HG02623 (cell line): ENCODE measurements at regions not wholly inside any gene's neighbourhood (a gene's known extent, or its start where the extent isn't known, plus 50 kb on each side); places are given as distances from the start of the nearest gene placed in this dataset.

ENCODE experiments used
- ATAC-seq: cut with Tn5 transposase; IDR thresholded peaks from one replicate; pipeline ENCODE4 v1.9.1; 2021; ENCODE audit warnings: moderate library complexity; ENCODE audit not compliant: unreplicated experiment

DNA sequence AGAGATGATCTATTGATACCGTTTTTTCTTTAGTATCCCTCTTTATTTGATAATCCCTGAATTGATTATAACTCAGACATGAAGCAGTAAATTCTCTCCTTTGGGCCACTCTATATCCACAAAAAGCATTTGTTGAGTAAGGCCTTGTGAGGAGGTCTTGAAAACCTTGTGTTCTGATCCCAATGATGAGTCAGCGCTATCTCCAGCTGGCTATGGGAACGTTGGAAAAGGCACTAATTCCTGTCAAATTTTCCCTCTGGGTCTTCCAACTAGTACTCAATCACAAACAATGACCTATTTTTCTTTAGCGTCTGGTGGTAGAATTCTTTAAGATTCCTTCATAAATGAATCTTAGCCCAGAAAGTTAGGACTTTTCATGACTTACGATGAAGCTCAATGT lies 168.4 kb upstream of the LRIG3 start:
- no peak for ATAC-seq

- no peak for ATAC-seq
Observed at GRCh38 chr12:59087691-59088090, 167.4 kb upstream of the LRIG3 start.

DNA sequence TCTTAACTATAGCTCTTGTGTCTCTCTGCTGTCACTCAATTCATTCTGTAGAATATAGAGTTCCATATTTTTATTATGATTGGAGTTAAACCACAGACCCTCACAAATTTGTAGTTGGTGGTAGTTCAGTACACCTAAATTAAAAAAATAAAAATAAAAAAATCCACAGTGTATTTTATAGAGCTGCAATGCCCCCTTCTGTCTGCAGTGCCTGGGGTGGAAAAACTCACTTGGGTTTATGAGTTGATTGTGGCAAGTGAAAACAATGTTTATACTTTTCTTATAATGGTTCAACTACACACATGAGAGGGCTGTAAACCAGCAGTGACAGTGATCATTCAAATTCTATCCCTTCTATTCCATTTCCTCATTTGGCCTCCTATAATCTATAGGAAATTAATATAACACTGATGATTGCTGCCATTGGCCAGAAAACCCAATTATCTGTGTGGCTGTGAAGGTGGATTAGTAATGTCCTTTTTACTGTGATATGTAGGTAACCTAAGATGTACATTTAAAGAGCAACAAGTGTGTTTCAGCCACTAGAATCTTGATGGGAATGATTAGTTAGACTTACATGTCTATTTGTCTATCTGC lies 166.9 kb upstream of the LRIG3 start:
- no peak for ATAC-seq

DNA sequence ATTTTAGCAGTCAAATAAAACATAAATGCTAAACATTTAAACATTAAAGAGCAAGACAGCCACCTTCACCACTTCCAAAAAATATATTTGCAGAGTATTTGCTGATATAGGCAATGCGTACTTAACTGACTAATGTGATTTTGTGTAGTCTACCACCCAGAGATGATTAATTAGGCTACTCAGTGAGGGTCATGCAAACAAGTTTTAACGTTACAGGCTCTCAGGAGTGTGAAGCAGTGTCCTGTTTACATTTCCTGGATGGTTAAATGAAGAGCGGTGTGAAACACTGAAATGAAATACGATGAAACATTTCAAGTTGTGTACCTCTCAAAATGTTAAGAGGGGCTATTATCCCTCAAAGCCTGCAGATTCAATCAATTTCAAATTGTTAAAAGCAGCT lies 165.8 kb upstream of the LRIG3 start:
- ATAC-seq = no peak

DNA sequence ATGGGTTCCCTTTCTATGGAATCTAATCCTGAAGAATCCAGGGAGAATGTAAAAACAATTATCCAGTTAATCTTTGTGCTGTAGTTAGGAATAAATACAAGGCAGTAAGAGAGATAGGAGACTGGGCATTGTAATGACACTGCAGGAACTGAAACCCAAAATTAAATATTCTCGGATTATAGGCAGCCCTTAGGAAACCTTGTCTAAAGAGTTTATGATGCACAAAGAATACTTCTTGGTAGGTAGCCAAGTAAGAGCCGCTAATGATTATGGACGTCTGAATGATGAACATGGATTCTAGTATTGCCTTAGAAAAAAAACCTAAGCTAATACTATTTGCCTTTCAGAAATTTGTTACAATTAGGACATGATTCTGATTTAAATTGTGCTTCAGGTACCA lies 165.4 kb upstream of the LRIG3 start:
- no peak for ATAC-seq

- ATAC-seq = no peak
Observed at GRCh38 chr12:59084511-59085375, 164.4 kb upstream of the LRIG3 start.

DNA sequence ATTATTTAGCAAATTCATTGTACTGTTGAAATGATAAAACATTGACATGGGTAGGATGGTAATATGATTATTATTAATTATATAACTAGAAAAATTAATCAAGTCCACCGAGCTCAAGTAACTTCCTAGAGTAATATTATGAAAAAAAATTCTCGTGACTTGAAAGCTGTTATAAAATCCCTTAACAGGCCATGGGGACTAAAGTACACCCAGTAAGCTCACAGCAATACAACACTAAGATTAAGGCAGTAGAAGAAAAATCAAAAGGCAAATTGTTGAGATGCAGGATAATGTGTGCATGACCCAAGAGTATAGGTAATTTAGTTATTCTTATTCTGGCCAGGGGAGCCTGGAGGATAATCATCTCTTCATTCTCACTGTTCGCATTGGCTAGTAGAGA lies 162.6 kb upstream of the LRIG3 start:
- ATAC-seq = no peak

- ATAC-seq = no peak
Observed at GRCh38 chr12:59080101-59080500, 159.8 kb upstream of the LRIG3 start.

DNA sequence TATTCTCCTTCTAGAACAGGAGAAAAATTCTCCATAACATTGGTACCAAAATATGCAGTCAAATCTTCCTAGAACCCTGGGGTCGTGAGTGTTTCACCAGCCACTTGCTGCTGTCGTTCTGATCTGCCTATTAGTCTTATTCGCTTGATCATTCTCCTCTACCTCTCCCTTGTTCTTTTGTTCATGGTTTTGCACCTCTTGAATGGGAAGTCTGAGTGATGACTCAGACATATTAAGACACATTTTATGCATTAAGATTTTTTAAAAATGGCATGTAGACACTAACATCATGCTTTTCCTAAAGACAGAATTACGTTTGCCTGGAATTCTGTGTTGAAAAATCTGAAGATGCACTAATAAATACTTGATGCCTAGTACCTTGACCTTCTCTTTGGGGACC lies 159.2 kb upstream of the LRIG3 start:
- no peak for ATAC-seq

GRCh38 chr12:59079002-59079401 lies 158.7 kb upstream of the LRIG3 start:
- no peak for ATAC-seq

DNA sequence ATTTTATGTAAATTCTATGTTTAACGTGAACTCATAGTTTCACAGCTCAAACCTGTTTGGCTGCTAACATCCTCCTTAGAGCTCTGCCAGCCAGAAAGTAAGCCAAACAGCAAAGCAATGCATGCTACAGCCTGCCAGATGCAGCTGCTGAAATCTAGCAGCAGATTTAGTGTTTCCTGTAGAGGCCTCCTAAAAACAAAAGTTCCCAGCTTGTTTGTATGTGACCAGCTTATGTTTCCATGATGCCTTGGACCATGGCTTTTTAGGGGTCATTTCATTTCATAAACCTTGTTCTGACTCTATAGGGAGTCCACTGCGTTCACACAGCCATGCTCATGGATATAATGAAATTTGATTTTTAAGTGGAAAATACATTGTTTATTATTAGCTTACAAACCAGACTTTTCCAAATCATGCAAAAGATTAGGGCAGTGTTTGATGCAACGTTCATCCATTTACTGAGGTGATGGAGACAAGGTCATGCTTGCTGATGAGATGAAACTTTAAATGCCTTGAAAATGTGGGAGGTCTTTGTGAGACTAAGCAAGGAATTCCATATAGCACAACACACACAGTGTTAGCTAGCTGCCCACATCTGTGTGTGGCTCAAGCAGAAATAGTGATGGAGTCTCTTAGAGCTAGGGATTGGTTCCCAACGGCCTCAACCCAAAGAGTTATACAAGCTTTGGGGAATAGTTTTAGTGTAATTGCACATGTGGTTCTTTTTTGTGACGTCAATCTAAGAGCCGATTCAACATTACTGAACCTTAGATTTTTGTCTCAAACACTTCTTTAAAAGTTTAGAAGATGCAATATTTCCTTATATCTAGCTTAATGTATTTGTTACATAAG lies 157.5 kb upstream of the LRIG3 start:
- no peak for ATAC-seq

GRCh38 chr12:59077153-59077552 lies 156.8 kb upstream of the LRIG3 start:
- ATAC-seq = no peak

- ATAC-seq = no peak
Observed at GRCh38 chr12:59076622-59077021, 156.3 kb upstream of the LRIG3 start.

DNA sequence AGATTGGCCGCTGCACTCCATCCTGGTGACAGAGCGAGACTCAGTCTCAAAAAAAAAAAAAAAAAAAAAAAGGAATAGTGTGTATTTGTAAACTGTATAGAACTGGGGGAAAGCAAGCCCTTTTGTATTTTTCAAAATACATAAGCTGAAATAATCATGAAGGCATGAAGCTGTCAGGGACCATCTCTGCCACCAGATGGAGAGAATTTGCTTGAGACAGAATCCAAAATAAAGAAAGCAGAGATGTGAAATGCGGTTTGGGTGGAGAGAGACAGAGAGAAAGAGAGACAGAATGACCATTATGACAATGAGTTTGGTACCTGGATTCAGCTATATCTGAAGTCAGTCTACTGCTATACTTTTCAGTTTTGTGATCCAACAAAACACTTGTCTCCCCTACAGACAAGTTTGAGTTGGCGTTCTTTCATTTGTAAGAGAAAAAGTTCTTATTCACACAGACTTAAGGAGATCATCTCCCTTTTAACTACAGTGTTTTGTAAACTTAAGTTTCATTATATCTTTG lies 155.7 kb upstream of the LRIG3 start:
- ATAC-seq = no peak

- no peak for ATAC-seq
Observed at GRCh38 chr12:59075141-59075540, 154.8 kb upstream of the LRIG3 start.

DNA sequence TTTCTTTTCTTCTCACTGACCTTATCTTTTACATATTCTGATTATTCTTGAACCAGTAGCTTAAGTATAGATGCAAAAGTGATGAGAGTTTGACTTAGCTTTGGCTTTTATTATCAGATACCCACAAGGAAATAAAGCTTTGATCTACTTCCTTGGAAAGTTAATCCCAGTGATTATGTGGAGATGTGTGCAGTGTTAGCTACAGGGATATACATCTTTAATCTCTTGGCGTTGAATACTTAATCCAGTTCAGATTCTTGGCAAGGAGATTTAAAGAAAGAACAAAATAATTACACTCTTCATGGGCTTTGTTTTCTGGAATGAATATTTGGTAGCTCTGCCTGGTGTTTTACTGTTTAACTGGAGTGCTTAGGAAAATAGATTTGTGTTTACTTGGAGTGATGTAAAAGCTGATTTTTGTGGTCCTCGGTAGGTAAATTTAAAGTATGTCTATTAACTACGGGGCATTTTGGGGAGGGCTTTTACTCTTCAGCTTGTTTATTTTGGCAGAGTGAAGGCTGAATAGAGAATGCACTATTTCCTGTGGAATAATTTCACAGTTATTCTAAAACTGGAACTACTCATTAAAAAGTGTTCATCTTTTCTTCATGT lies 150.1 kb upstream of the LRIG3 start:
- no peak for ATAC-seq

DNA sequence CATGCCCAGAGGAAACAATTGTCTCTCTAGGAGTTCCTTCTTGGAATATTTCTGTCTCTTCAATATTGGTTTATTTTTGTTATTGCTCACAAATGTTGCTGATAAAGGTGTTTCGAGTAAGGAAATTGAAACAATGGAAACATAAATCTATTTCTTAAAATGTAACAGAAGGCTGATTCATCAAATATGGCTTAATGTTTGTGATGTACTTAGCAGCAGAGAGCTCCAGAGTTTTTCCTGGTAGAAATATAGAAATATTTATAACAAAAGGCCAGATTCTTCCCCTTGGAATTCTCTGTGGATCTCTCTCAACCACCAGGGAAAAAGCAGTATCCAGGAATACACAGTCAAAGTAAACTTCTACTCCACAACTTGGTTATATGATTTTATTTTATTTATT lies 149.2 kb upstream of the LRIG3 start:
- ATAC-seq = no peak

DNA sequence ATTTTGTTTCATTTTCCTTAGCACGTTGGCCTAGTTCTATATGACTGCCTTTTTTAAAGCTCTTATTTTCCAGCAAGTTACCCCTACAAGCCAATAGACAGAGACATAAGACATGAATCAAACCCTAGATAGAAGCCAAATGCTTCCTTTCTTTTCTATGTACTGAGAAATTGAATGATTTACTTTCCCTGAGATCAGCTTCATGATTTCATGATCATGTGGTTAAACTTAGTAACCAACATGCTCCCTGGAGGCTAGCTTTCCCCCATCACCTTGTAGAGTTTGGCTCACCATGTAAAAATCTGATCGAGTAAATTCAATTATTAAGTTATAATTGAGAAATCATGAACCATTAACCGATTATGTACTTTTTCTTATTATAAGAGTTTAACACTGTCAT lies 148.1 kb upstream of the LRIG3 start:
- ATAC-seq = no peak

DNA sequence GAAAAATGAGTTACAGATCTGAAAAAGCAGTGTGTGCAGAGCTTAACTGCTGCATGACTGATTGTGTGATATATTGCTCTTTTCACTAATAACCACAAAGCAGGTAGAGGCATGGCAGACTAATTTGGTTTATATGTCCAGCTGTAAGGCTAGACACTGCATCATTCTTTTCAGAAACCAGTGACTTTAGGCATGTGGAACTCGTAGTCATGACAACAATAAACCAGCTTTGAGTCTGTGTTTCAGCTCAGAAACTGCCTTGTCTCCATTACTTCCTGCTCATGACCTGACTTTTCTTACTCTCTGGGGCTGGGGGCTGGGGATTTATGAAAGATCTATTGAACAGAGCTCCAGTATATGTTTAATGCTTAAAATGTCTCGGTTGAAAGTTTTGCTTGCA lies 146.8 kb upstream of the LRIG3 start:
- no peak for ATAC-seq

- ATAC-seq = no peak
Observed at GRCh38 chr12:59066445-59066844, 146.1 kb upstream of the LRIG3 start.
